Right atrium auricular region (tissue), 2 donors: ENCODE measurements at regions not wholly inside any gene's neighbourhood (a gene's known extent, or its start where the extent isn't known, plus 50 kb on each side); places are given as distances from the start of the nearest gene placed in this dataset.

Experiments used
- DNase-seq: peaks from one replicate; pipeline ENCODE4 v3.0.0-alpha.2; 2019; ENCODE audit warnings: low spot score
- H3K27ac ChIP-seq, 2 donors: fragments of 200-600 bp; sonication (generic); 1 replicate in 1 of 2; 2 replicates in 1 of 2; pipeline ENCODE4 v1.5.1; 2016 to 2019
- H3K27me3 ChIP-seq, 2 donors: fragments of 200-600 bp; sonication (generic); one replicate each; pipeline versions ENCODE4 v1.5.1 to v1.6.0; 2017 to 2019
- H3K36me3 ChIP-seq: fragments of 200-600 bp; sonication (generic); one replicate; pipeline ENCODE4 v1.5.1; 2016
- H3K4me1 ChIP-seq, 2 donors: fragments of 200-600 bp; sonication (generic); one replicate each; pipeline versions ENCODE4 v1.5.1 to v1.6.0; 2017 to 2019
- H3K4me3 ChIP-seq, 2 donors: fragments of 200-600 bp; sonication (generic); 1 replicate in 1 of 2; 2 replicates in 1 of 2; pipeline ENCODE4 v1.5.1; 2017 to 2019; ENCODE audit warnings: mild to moderate bottlenecking in 1 of 2, moderate library complexity in 1 of 2
- H3K9me3 ChIP-seq, 2 donors: fragments of 200-600 bp; sonication (generic); one replicate each; pipeline ENCODE4 v1.5.1; 2019
- TF ChIP-seq, protein P1 (sequence below), 2 donors: fragments of 200-600 bp; sonication (generic); IDR thresholded peaks; one replicate each; pipeline ENCODE4 v1.5.1; 2019; ENCODE audit warnings: antibody characterized with exemption in 2 of 2

- H3K27ac ChIP-seq: no peak overlapping the region
- DNase-seq: no peak
- no peak overlapping the region for H3K4me3 ChIP-seq
- H3K4me1 ChIP-seq: no peaks in the 10 kb centered on the region
- peaks cover 0 to 5% of the 10 kb centered on the region in 2 donors for H3K9me3 ChIP-seq
- no peaks in the 10 kb centered on the region for H3K27me3 ChIP-seq
- TF ChIP-seq, protein P1, sequence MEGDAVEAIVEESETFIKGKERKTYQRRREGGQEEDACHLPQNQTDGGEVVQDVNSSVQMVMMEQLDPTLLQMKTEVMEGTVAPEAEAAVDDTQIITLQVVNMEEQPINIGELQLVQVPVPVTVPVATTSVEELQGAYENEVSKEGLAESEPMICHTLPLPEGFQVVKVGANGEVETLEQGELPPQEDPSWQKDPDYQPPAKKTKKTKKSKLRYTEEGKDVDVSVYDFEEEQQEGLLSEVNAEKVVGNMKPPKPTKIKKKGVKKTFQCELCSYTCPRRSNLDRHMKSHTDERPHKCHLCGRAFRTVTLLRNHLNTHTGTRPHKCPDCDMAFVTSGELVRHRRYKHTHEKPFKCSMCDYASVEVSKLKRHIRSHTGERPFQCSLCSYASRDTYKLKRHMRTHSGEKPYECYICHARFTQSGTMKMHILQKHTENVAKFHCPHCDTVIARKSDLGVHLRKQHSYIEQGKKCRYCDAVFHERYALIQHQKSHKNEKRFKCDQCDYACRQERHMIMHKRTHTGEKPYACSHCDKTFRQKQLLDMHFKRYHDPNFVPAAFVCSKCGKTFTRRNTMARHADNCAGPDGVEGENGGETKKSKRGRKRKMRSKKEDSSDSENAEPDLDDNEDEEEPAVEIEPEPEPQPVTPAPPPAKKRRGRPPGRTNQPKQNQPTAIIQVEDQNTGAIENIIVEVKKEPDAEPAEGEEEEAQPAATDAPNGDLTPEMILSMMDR (IDR thresholded peaks at IDR 0.05): no peak
- H3K36me3 ChIP-seq: no peaks in the 10 kb centered on the region
Measured at GRCh38 chr2:103002954-103003353, 241.1 kb downstream of the TMEM182 start.

GRCh38 chr2:103003750-103004260, 242.0 kb downstream of the TMEM182 start:
- H3K9me3 ChIP-seq: peaks cover 0 to 5% of the 10 kb centered on the region in 2 donors
- DNase-seq: no peak
- H3K4me1 ChIP-seq: no peaks in the 10 kb centered on the region
- TF ChIP-seq, protein P1 (IDR thresholded peaks at IDR 0.05): no peak
- no peak overlapping the region for H3K27ac ChIP-seq
- no peaks in the 10 kb centered on the region for H3K36me3 ChIP-seq
- H3K27me3 ChIP-seq: no peaks in the 10 kb centered on the region
- no peak overlapping the region for H3K4me3 ChIP-seq

DNA sequence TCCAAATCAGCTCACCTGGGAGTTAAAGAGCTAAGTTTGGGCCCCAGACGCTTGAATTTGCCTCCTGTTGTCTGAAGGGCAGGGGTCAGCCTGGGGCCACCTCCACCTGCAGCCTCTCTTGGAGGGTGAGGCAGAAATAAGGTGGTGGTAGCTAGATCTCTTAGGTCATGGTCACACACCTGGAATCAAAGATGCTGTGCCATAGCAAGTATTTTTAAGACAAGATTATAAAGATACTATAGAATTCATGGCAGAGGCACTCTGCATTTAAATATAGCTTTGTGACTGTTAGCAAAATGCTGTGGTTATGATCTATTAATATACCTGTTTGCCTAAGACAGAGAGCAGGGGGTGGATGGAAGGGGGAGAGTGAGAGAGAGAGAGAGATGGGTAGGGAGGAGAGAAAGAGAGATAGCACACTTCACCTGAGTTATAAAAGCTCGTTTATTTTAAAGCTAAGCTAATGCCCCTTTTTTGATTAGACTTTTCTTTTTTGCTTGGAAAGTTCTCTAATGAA, 242.7 kb downstream of the TMEM182 start:
- TF ChIP-seq, protein P1 (IDR thresholded peaks at IDR 0.05): no peak
- Histone ChIP-seq H3K27ac (no peak overlapping the region), H3K4me1 (no peaks in the 10 kb centered on the region), H3K27me3 (no peaks in the 10 kb centered on the region), H3K9me3 (peaks cover 0 to 5% of the 10 kb centered on the region in 2 donors), H3K4me3 (no peak overlapping the region), H3K36me3 (no peaks in the 10 kb centered on the region)
- no peak for DNase-seq

DNA sequence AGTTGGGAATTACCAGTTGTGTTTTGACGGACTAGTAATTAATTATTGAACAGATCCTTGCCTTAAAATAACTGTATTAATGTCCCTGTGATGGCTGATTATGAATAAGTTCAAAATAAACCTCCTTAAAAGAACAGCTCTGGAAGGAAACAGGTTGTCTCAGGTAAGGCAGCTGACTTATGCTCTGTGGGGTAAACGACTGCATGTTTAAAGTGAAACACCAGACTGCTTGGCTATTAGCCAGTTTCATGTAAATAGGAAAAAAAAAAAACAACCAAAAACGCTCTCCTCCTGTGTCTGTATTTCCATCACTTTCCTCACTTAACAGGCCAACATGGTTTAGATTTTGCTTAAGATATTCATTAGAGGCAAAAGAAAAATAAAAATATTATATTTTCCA, 243.6 kb downstream of the TMEM182 start:
- Histone ChIP-seq H3K9me3 (peaks cover 0 to 5% of the 10 kb centered on the region in 2 donors), H3K27me3 (no peaks in the 10 kb centered on the region), H3K4me1 (no peaks in the 10 kb centered on the region), H3K4me3 (no peak overlapping the region), H3K27ac (no peak overlapping the region), H3K36me3 (no peaks in the 10 kb centered on the region)
- DNase-seq: no peak
- TF ChIP-seq, protein P1 (IDR thresholded peaks at IDR 0.05): no peak

GRCh38 chr2:103007086-103007485, 245.3 kb downstream of the TMEM182 start:
- Histone ChIP-seq H3K36me3 (no peaks in the 10 kb centered on the region), H3K4me3 (no peak overlapping the region), H3K9me3 (no peaks in the 10 kb centered on the region), H3K4me1 (no peaks in the 10 kb centered on the region), H3K27ac (no peak overlapping the region), H3K27me3 (no peaks in the 10 kb centered on the region)
- TF ChIP-seq, protein P1 (IDR thresholded peaks at IDR 0.05): no peak
- DNase-seq: no peak

GRCh38 chr2:103008586-103008985, 246.8 kb downstream of the TMEM182 start:
- Histone ChIP-seq H3K4me3 (no peak overlapping the region), H3K36me3 (no peaks in the 10 kb centered on the region), H3K9me3 (no peaks in the 10 kb centered on the region), H3K27me3 (no peaks in the 10 kb centered on the region), H3K4me1 (no peaks in the 10 kb centered on the region), H3K27ac (no peak overlapping the region)
- TF ChIP-seq, protein P1 (IDR thresholded peaks at IDR 0.05): no peak
- DNase-seq: no peak
